HEK293T (cell line): ENCODE measurements at regions not wholly inside any gene's neighbourhood (a gene's known extent, or its start where the extent isn't known, plus 50 kb on each side); places are given as distances from the start of the nearest gene placed in this dataset.

ENCODE experiments used
- CTCF ChIA-PET: fragments of 350-600 bp; formaldehyde crosslinking; extraction: SDS; loops from one replicate; lab custom pipeline; 2021; ENCODE audit warnings: antibody characterized with exemption, inconsistent platforms; lab: Yijun Ruan, JAX
- POLR2A ChIA-PET: fragments of 350-600 bp; formaldehyde crosslinking; extraction: SDS; loops from one replicate; lab custom pipeline; 2020; ENCODE audit warnings: antibody characterized with exemption, inconsistent platforms; lab: Yijun Ruan, JAX
- DNase-seq: peaks from one replicate; pipeline ENCODE4 v3.0.0; 2012; ENCODE audit warnings: mixed read lengths; ENCODE audit errors: extremely low spot score
- ARNT ChIP-seq: fragments of 450-650 bp; IDR thresholded peaks from 2 replicates; pipeline ENCODE4 v1.6.1; 2017; ENCODE audit warnings: mild to moderate bottlenecking
- BHLHE40 ChIP-seq: fragments of 450-650 bp; IDR thresholded peaks from 2 replicates; pipeline ENCODE4 v1.6.1; 2016; ENCODE audit warnings: mild to moderate bottlenecking, moderate library complexity, borderline replicate concordance
- CTBP1 ChIP-seq: fragments of 450-650 bp; IDR thresholded peaks from 2 replicates; pipeline ENCODE4 v1.6.1; 2016; ENCODE audit warnings: borderline replicate concordance
- ELF4 ChIP-seq: fragments of 450-650 bp; IDR thresholded peaks from 2 replicates; pipeline ENCODE4 v1.6.1; 2017; ENCODE audit warnings: antibody characterized with exemption
- FOXA1 ChIP-seq: fragments of 450-650 bp; IDR thresholded peaks from 2 replicates; pipeline ENCODE4 v1.6.1; 2016; ENCODE audit warnings: mild to moderate bottlenecking
- FOXK2 ChIP-seq: fragments of 450-650 bp; IDR thresholded peaks from 2 replicates; pipeline ENCODE4 v1.6.1; 2016; ENCODE audit warnings: mild to moderate bottlenecking
- FOXM1 ChIP-seq: fragments of 450-650 bp; IDR thresholded peaks from 2 replicates; pipeline ENCODE4 v1.6.1; 2017; ENCODE audit warnings: mild to moderate bottlenecking, borderline replicate concordance
- HDGF ChIP-seq: fragments of 450-650 bp; IDR thresholded peaks from 2 replicates; pipeline ENCODE4 v1.6.1; 2017; ENCODE audit warnings: antibody characterized with exemption, borderline replicate concordance
- L3MBTL2 ChIP-seq: fragments of 450-650 bp; conservative IDR thresholded peaks from 2 replicates; pipeline ENCODE4 v1.6.1; 2016; ENCODE audit warnings: mild to moderate bottlenecking
- LEF1 ChIP-seq: fragments of 450-650 bp; IDR thresholded peaks from 2 replicates; pipeline ENCODE4 v1.6.1; 2017; ENCODE audit warnings: mild to moderate bottlenecking, borderline replicate concordance
- NFRKB ChIP-seq: fragments of 450-650 bp; IDR thresholded peaks from 2 replicates; pipeline ENCODE4 v1.6.1; 2016; ENCODE audit warnings: mild to moderate bottlenecking, moderate library complexity
- PKNOX1 ChIP-seq: fragments of 450-650 bp; IDR thresholded peaks from 2 replicates; pipeline ENCODE4 v1.6.1; 2016
- SP1 ChIP-seq: fragments of 450-650 bp; IDR thresholded peaks from 2 replicates; pipeline ENCODE4 v1.6.1; 2017
- SUZ12 ChIP-seq: fragments of 450-650 bp; IDR thresholded peaks from 2 replicates; pipeline ENCODE4 v1.6.1; 2016; ENCODE audit warnings: mild to moderate bottlenecking
- TARDBP ChIP-seq: fragments of 450-650 bp; IDR thresholded peaks from 2 replicates; pipeline ENCODE4 v1.6.1; 2016
- ZNF384 ChIP-seq: fragments of 450-650 bp; IDR thresholded peaks from 2 replicates; pipeline ENCODE4 v1.6.1; 2016

GRCh38 chr5:171573451-171574225 is 154.2 kb downstream of the FGF18 start:
- no peak for DNase-seq
- ChIA-PET POLR2A (no interaction called here), CTCF (no interaction called here)
- no peak for TF ChIP-seq PKNOX1
- TF ChIP-seq FOXA1: no peak
- TF ChIP-seq BHLHE40: no peak
- no peak for TF ChIP-seq TARDBP
- no peak for TF ChIP-seq CTBP1
- no peak for TF ChIP-seq SP1
- no peak for TF ChIP-seq LEF1
- TF ChIP-seq L3MBTL2: no peak
- no peak for TF ChIP-seq ARNT
- no peak for TF ChIP-seq NFRKB
- no peak for TF ChIP-seq ELF4
- TF ChIP-seq ZNF384: no peak
- no peak for TF ChIP-seq SUZ12

- ChIA-PET POLR2A (no interaction called here), CTCF (no interaction called here)
- no peak for DNase-seq
- no peak for TF ChIP-seq L3MBTL2
- TF ChIP-seq FOXM1: no peak
- no peak for TF ChIP-seq NFRKB
- no peak for TF ChIP-seq SP1
- no peak for TF ChIP-seq TARDBP
- no peak for TF ChIP-seq LEF1
- TF ChIP-seq FOXK2: no peak
- TF ChIP-seq PKNOX1: no peak
- TF ChIP-seq SUZ12: no peak
- no peak for TF ChIP-seq ELF4
- TF ChIP-seq ZNF384: no peak
- TF ChIP-seq BHLHE40: no peak
- no peak for TF ChIP-seq CTBP1
- TF ChIP-seq HDGF: no peak
- TF ChIP-seq ARNT: no peak
- no peak for TF ChIP-seq FOXA1
Measured at GRCh38 chr5:171574376-171574775, 154.9 kb downstream of the FGF18 start.

- TF ChIP-seq L3MBTL2 (no peak), FOXK2 (no peak), BHLHE40 (no peak), PKNOX1 (no peak), LEF1 (no peak), FOXM1 (no peak), NFRKB (no peak), ELF4 (no peak), ZNF384 (no peak), ARNT (no peak), FOXA1 (no peak), TARDBP (no peak), HDGF (no peak), SUZ12 (no peak), SP1 (no peak), CTBP1 (no peak)
- ChIA-PET CTCF (no interaction called here), POLR2A (no interaction called here)
- DNase-seq: no peak
Measured at GRCh38 chr5:171575386-171575785, 155.9 kb downstream of the FGF18 start.

GRCh38 chr5:171575808-171576207 is 156.4 kb downstream of the FGF18 start:
- CTCF ChIA-PET: interaction anchor here (0.6 kb wide), 1 partner anchor 15 kb away, joined by 3 read pairs; no protein-coding TSS in a partner anchor
- POLR2A ChIA-PET: no interaction called here
- TF ChIP-seq L3MBTL2: no peak
- no peak for TF ChIP-seq FOXK2
- TF ChIP-seq SUZ12: no peak
- TF ChIP-seq HDGF: no peak
- DNase-seq: no peak

GRCh38 chr5:171577042-171577758 is 157.8 kb downstream of the FGF18 start:
- ChIA-PET CTCF (no interaction called here), POLR2A (no interaction called here)
- TF ChIP-seq CTBP1 (no peak), HDGF (no peak), SP1 (no peak), ARNT (no peak), BHLHE40 (no peak), FOXM1 (no peak), LEF1 (no peak), ZNF384 (no peak), L3MBTL2 (no peak), NFRKB (no peak), SUZ12 (no peak), PKNOX1 (no peak), ELF4 (no peak), FOXA1 (no peak), FOXK2 (no peak), TARDBP (no peak)
- DNase-seq: peak; percentile 8
